ENCODE measurements at regions not wholly inside any gene's neighbourhood (a gene's known extent, or its start where the extent isn't known, plus 50 kb on each side); places are given as distances from the start of the nearest gene placed in this dataset.

- no peak for TF ChIP-seq CTCF (IDR thresholded peaks at IDR 0.05)
These were observed 612.0 kb downstream of the PCDH18 start for GRCh38 chr4:136920092-136920881.

- no peak for TF ChIP-seq CTCF (IDR thresholded peaks at IDR 0.05)
These were observed 613.5 kb downstream of the PCDH18 start for GRCh38 chr4:136918772-136919171.

DNA sequence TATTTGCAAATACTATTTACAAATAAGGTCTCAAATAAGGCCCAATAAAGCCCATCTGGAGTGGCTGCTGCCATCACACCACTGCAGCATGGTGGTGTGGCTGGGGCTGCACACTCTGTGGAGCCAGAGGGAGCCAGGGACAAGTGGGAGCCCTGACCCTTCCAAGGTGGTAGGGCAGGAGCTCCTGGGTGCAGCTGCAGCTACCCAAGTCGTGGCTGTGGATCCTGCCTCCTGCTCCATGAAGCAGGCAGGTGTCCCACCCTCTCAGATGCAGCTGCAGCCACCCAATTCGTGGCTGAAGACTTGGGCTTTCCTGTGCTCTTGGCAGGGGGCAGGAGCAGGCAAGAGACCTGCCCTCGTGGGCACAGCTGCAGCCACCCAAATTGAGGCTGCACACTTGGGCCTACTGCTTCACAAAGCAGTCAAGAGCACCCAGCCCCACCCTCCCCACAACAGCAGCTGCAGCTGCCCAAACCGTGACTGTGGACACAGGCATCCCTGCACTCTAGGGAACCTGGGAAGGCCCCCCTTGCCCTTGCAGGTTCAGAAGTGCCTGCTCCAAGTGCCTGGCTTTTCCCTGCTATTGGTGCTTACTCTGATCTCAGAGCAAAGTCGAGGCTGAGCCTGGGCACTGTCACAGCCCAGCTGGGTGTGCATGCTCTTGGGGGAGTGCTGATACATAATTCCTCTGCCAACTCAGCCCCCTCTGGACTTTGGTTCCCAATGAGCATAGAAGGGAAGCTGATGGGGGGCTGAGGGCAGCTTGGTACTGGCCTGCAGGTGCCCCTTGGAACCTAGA is 614.8 kb downstream of the PCDH18 start:
- no peak for TF ChIP-seq CTCF (IDR thresholded peaks at IDR 0.05)

- no peak for TF ChIP-seq CTCF (IDR thresholded peaks at IDR 0.05)
These were observed 622.7 kb downstream of the PCDH18 start for GRCh38 chr4:136909626-136910025.

GRCh38 chr4:136908122-136908521 is 624.2 kb downstream of the PCDH18 start:
- no peak for TF ChIP-seq CTCF (IDR thresholded peaks at IDR 0.05)

- TF ChIP-seq CTCF (IDR thresholded peaks at IDR 0.05), result no peak
These were observed 631.6 kb downstream of the PCDH18 start for GRCh38 chr4:136900696-136901095.

DNA sequence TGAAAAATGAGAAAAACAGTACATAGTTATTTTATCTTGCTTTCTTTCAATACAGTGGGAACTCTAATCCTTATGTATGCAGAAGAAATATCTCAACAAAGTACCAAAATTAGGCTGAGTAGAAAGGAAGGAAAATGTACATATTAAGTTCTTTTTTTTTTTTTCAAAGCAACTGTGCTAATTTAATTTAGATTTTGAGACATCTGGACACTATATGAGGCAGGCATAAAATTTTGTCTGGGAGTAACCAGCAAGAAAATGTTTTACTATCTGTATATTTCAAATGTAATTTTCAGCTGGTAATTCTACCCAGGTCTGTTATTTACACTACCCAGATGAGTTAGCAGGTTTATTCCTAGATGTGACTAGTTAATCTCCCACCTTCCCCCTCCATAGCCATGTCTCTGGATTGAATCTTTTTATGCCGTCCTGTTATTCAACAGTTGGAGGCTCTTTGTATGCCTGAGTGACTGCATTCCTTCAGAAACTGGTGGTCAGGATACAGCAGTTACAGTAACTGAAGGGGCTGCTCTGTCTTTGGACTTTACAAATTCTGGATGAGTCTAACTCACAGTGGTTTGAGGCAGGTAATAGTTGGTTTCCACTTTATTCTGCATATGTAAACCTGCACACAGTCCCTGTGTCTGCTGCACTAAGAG is 633.6 kb downstream of the PCDH18 start:
- no peak for TF ChIP-seq CTCF (IDR thresholded peaks at IDR 0.05)

All from LNCAP (cell line).